HG03460 (cell line): ENCODE measurements at regions not wholly inside any gene's neighbourhood (a gene's known extent, or its start where the extent isn't known, plus 50 kb on each side); places are given as distances from the start of the nearest gene placed in this dataset.
"Not testable (repeated sequence)": the region's sequence is repeated elsewhere in the genome, so short reads cannot be mapped to it uniquely, and the experiment has no call there.

ENCODE experiments used
- ATAC-seq: cut with Tn5 transposase; IDR thresholded peaks from one replicate; pipeline ENCODE4 v1.9.1; 2021; ENCODE audit not compliant: unreplicated experiment

DNA sequence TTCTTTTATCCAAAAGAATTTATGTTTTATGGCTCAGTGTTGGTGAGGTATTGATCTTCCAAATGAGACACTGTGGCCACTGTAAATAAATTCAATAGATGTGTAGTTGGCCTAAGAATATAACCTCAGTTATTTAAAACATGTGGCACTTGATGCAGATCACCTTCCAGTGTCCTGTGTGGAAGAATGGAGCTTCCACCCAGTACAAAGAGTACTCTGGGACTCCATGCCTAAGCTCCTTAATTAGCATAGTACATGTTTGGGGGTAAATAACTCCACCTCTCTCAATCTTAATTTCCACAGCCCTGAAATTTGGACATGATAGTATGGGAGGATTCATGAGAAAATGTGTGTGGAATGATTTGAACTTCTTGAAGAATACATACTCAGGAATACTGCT, 105.7 kb downstream of the SPDYE17 start:
- ATAC-seq: not testable (repeated sequence)

DNA sequence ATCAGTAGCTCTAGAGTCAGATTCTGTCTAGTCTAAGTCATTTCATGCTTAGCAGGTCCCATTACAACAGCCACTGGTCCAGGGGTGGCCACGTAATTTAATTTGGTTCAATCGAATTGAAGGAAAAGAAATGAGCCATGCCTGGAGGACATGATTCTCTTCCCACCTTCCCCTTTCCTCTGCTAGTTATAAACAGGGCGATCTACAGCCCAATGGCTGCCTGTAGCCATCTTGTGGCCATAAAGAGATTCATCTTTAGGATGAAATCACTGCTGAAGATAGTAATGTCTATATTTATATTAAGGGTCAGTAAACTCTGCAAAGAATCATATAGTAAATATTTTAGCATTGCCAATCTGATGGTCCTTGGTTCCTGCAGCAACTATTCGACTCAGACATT, 107.4 kb downstream of the SPDYE17 start:
- not testable (repeated sequence) for ATAC-seq

- ATAC-seq: not testable (repeated sequence)
These were observed 113.5 kb downstream of the SPDYE17 start for GRCh38 chr7:76918619-76919018.

DNA sequence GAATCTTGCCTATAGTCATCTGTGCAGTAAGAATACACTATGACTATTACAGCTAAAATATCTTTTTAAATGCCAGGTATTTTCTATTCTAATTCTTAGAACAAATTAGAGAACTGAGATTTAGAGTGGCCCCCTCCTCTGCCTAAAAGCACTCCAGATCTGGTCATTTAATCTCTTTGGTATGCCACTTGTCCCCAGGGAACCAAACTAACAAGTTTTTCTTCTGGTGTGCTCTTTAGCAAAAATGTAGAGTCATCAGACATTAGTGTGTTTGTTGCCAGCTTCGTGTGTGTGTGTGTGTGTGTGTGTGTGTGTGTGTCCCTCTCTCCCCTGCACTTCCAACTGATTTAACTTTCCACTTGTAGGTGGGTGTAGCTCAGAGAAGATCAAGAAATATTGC, 117.8 kb downstream of the SPDYE17 start:
- not testable (repeated sequence) for ATAC-seq

DNA sequence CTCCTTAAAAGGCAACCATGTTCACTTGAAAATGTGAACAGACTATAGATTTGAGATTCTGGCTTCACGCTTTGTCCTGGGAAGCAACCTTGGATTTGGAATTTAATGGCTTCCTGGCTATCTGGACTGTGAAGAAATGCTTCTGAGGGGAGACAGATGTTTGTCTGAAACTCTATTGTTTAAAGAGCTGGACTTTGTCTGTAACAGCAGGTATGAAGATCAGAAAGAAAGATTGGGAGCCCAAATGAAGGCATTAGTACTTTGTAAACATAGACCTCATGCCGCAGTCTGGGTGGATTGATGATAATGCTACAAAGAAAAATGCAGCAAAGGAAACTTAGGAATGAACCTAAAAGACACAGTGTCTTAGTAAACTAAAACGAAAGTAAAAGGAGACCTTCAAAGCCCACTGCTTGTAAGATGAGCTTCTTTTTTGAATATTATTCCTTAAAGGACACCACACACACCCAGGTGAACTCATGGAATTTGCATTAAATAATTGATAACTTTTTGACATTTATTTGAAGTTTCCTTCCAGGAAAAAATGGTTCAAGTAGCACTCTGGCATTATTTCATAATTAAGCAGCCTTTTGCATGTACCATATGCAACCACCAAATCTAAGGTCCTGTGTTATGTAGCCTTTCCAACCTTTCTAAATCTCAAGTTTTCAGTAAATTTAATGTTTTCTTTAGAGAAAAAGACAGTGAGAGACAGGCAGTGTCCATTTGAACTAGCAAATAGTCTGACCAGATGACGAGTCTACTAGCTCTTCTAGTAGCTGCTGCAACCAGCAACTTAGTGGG, 119.9 kb downstream of the SPDYE17 start:
- not testable (repeated sequence) for ATAC-seq

DNA sequence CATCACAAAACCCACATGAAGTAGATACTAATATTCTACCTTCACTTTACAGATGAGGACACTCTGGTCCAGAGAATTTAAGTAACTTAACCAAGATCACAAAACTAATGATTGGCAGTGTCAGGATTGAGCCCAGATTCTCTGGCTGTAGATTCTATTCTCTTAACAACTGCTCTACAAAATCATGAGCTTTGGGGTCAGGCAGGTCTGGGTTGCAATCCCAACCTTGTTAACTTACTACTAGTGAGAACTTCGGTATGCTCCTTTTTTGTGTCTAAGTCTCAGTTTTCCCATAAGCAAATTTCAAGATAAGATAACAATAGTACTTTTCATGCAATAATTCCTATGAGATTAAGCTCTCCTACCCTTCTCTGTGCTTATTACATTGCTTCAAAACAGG, 127.5 kb downstream of the SPDYE17 start:
- ATAC-seq: not testable (repeated sequence)

GRCh38 chr7:76901944-76902710, 130.0 kb downstream of the SPDYE17 start:
- ATAC-seq: not testable (repeated sequence)

GRCh38 chr7:76898807-76899206, 133.4 kb downstream of the SPDYE17 start:
- not testable (repeated sequence) for ATAC-seq

DNA sequence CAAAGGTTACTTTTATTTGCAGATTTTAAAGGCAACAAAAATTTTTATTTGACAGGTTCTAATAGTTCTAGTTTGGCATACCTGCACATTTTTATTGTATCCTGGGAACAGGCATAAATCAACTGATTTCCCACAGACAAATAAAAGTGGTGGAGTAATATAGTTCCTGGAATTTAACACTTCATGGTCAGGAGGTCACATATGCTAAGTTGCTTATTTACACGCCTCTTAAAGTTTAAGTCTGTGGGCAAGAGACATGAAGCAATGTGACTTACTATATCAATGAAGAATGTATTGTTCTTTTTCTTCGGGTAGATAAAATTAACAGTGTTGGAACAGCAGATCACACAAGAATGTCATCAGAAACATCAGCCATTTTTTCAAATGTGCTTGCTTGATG, 135.2 kb downstream of the SPDYE17 start:
- ATAC-seq: not testable (repeated sequence)

- ATAC-seq: not testable (repeated sequence)
These were observed 136.5 kb downstream of the SPDYE17 start for GRCh38 chr7:76895696-76896095.

GRCh38 chr7:76891771-76892170, 140.4 kb downstream of the SPDYE17 start:
- ATAC-seq: not testable (repeated sequence)

- ATAC-seq: not testable (repeated sequence)
These were observed 152.3 kb downstream of the SPDYE17 start for GRCh38 chr7:76879733-76880288.

DNA sequence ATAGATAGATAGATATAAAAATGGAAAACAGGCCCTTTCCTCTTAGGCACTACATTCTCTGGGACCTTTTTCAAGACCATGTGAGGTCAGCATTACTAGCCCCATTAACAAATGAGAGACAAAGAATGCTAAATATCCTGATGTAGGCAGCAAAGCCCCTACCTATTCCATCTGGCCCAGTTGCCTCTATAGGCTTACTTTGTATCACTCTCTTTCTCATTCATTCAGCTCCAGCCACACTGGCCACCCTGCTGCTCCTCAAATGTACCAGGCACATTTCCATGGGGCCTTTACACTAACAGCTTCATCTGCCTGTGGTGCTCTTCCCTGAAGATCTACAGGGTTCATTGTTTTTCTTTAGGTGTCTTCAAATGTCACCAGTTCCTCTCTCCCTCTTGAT, 156.4 kb downstream of the SPDYE17 start:
- not testable (repeated sequence) for ATAC-seq

DNA sequence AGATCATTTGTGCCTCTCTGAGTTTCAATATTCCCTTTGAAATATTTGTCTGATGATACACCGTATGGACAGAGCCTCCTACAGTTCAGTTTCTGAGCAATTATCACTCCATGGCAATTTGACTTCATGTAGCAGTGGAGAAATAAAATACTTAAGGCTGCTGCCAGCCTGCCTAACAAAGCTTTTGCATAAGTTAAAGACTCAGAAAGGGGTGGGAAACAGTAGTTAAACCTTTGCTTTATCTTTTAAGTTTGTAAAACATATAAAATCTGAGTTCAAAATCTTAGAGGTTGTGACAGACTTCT, 161.7 kb downstream of the SPDYE17 start:
- not testable (repeated sequence) for ATAC-seq

GRCh38 chr7:76867364-76867889, 164.7 kb downstream of the SPDYE17 start:
- ATAC-seq: not testable (repeated sequence)

DNA sequence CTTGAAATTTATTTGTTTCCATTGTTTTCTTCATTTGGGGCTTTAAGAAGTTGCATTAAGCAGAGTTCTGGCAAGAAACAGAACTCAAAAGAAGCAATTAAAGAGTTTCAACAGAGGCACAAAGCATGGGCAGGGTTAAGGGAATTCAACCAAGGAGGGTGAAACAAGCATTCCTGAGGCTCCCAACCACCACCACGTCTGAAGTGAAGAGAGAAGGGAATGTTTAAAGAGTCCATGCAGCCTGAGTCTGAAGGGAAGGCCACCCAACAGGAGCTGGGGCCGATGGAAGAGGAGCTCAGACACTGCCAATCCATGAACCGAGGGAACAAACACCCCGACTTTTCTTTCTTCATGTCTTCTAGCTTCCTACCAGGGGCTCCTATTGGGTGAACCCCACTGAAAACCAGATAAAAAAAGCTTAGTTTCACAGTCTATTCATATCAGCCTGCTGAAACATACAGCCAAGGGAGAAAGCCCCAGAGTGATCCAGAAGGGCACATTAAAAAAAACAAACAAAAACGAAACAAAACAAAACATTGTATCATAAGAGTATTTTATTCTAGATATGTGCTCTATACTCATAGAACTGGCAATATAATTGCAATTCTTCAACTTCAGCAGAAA, 168.9 kb downstream of the SPDYE17 start:
- ATAC-seq: not testable (repeated sequence)

DNA sequence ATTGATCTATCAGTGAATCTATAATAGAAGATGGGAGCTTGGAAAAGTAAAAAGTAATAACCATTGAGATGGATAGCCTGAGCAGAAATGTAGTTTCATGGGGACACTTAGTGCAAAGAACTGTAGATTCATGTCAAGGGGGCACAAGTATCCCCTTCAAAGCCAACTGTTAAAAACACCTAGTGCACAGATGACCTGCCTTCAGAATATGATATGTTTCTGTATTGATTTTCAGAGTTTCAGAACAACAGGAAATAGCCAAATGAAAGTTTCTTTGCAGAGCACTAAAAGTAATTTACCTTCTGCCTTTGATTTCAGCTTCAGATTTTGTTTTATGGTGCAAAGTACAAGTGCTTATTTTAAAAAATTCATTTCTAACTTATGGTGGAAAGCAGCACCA, 169.9 kb downstream of the SPDYE17 start:
- not testable (repeated sequence) for ATAC-seq

- ATAC-seq: not testable (repeated sequence)
These were observed 172.2 kb downstream of the SPDYE17 start for GRCh38 chr7:76859933-76860332.

DNA sequence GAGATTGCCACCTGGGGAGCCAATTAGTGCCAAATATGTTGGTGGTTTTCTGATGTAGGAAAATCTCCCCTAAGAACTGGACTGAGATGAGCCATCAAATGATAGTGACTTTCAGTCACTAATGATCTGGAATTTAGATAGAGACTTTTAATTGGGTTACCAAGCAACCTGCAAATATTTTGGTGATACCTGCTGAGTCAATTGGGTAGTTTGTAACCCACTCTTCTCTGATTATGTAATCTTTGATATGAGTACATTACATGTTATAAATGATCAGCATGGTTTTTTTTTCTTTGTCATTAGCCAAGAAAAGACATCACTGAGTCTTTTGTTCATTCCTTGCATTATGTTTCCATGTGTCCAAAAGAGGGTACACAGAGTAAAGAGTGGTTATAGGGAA, 177.5 kb downstream of the SPDYE17 start:
- ATAC-seq: not testable (repeated sequence)

- not testable (repeated sequence) for ATAC-seq
These were observed 179.2 kb downstream of the SPDYE17 start for GRCh38 chr7:76852787-76853584.
